NCI-H2081 (cell line): ENCODE measurements at regions not wholly inside any gene's neighbourhood (a gene's known extent, or its start where the extent isn't known, plus 50 kb on each side); places are given as distances from the start of the nearest gene placed in this dataset.
"Not testable (repeated sequence)": the region's sequence is repeated elsewhere in the genome, so short reads cannot be mapped to it uniquely, and the experiment has no call there.

Source experiments
- DNase-seq, 2 experiments: peaks; one replicate each; lab custom pipeline; 2025; lab: John Stamatoyannopoulos, UW

- no peak for DNase-seq
Measured at GRCh38 chr2:17362956-17363355, 155.3 kb downstream of the RAD51AP2 start.

- no peak for DNase-seq
Measured at GRCh38 chr2:17355608-17356329, 162.5 kb downstream of the RAD51AP2 start.

- DNase-seq, result peak in 1 of 2 experiments; percentile 3
Measured at GRCh38 chr2:17353263-17353662, 165.0 kb downstream of the RAD51AP2 start.

- not testable (repeated sequence) for DNase-seq
Measured at GRCh38 chr2:17342692-17343091, 175.5 kb downstream of the RAD51AP2 start.

- no peak for DNase-seq
Measured at GRCh38 chr2:17337507-17337906, 180.7 kb downstream of the RAD51AP2 start.

- DNase-seq, result no peak
Measured at GRCh38 chr2:17336458-17336857, 181.8 kb downstream of the RAD51AP2 start.

GRCh38 chr2:17334300-17334699 is 183.9 kb downstream of the RAD51AP2 start:
- no peak for DNase-seq

GRCh38 chr2:17331636-17332035 is 186.6 kb downstream of the RAD51AP2 start:
- no peak for DNase-seq

GRCh38 chr2:17328161-17328560 is 190.1 kb downstream of the RAD51AP2 start:
- DNase-seq, result no peak

GRCh38 chr2:17327649-17328048 is 190.6 kb downstream of the RAD51AP2 start:
- no peak for DNase-seq

- DNase-seq, result no peak
Measured at GRCh38 chr2:17326717-17327116, 191.5 kb downstream of the RAD51AP2 start.

GRCh38 chr2:17323697-17324096 is 194.5 kb downstream of the RAD51AP2 start:
- no peak for DNase-seq

GRCh38 chr2:17322461-17322860 is 195.8 kb downstream of the RAD51AP2 start:
- DNase-seq, result no peak

GRCh38 chr2:17319090-17319489 is 199.2 kb downstream of the RAD51AP2 start:
- DNase-seq, result no peak

GRCh38 chr2:17318013-17318412 is 200.2 kb downstream of the RAD51AP2 start:
- no peak for DNase-seq

GRCh38 chr2:17317439-17317976 is 200.7 kb downstream of the RAD51AP2 start:
- peak in 1 of 2 experiments; percentile 6 for DNase-seq

GRCh38 chr2:17313261-17313660 is 205.0 kb downstream of the RAD51AP2 start:
- DNase-seq, result no peak

GRCh38 chr2:17311771-17312511 is 206.3 kb downstream of the RAD51AP2 start:
- DNase-seq, result no peak

GRCh38 chr2:17311106-17311619 is 207.1 kb downstream of the RAD51AP2 start:
- no peak for DNase-seq

- DNase-seq, result peak; percentile 73 to 80
Measured at GRCh38 chr2:17309741-17310339, 208.4 kb downstream of the RAD51AP2 start.

GRCh38 chr2:17309181-17309580 is 209.1 kb downstream of the RAD51AP2 start:
- no peak for DNase-seq

GRCh38 chr2:17306706-17307105 is 211.5 kb downstream of the RAD51AP2 start:
- DNase-seq, result no peak
